WTC11 (cell line): ENCODE measurements at regions not wholly inside any gene's neighbourhood (a gene's known extent, or its start where the extent isn't known, plus 50 kb on each side); places are given as distances from the start of the nearest gene placed in this dataset.

Experiments used
- CDX4 ChIP-seq: fragments of 250-450 bp; sonication (Bioruptor Pico); IDR thresholded peaks from 2 replicates; pipeline ENCODE4 v1.9.0; 2021; ENCODE audit warnings: moderate library complexity, mild to moderate bottlenecking, inconsistent platforms, borderline replicate concordance
- CTCF ChIP-seq: fragments of 200-600 bp; IDR thresholded peaks from 2 replicates; pipeline ENCODE4 v1.8.0; 2022; ENCODE audit warnings: antibody characterized with exemption
- E2F1 ChIP-seq: sonication (generic); formaldehyde crosslinking; IDR thresholded peaks from 2 replicates; pipeline ENCODE4 v1.8.0; 2022; ENCODE audit warnings: mild to moderate bottlenecking, missing genetic modification reagents
- E2F5 ChIP-seq: sonication (generic); formaldehyde crosslinking; IDR thresholded peaks from 2 replicates; pipeline ENCODE4 v1.8.1; 2022; ENCODE audit warnings: mild to moderate bottlenecking, moderate library complexity, missing genetic modification reagents
- IRF1 ChIP-seq: sonication (generic); formaldehyde crosslinking; IDR thresholded peaks from 2 replicates; pipeline ENCODE4 v1.8.0; 2023; ENCODE audit warnings: missing genetic modification reagents
- SP1 ChIP-seq: sonication (generic); formaldehyde crosslinking; conservative IDR thresholded peaks from 2 replicates; pipeline ENCODE4 v1.8.1; 2022; ENCODE audit warnings: missing genetic modification reagents
- ZBTB43 ChIP-seq: sonication (generic); formaldehyde crosslinking; IDR thresholded peaks from 2 replicates; pipeline ENCODE4 v1.8.1; 2023; ENCODE audit warnings: mild to moderate bottlenecking, missing genetic modification reagents
- ZMAT4 ChIP-seq: fragments of 250-450 bp; sonication (Bioruptor Pico); IDR thresholded peaks from 2 replicates; pipeline ENCODE4 v1.9.0; 2021; ENCODE audit warnings: mild to moderate bottlenecking

- TF ChIP-seq CTCF (no peak), SP1 (no peak), CDX4 (CRISPR knock-in tag) (no peak), ZMAT4 (CRISPR knock-in tag) (no peak), E2F1 (no peak), IRF1 (CRISPR knock-in tag) (no peak), ZBTB43 (CRISPR knock-in tag) (no peak), E2F5 (CRISPR knock-in tag) (no peak)
These were observed 130.0 kb upstream of the GPC1 start for GRCh38 chr2:240305369-240305962.
